IPS-NIHi7 (cell line): ENCODE measurements at regions not wholly inside any gene's neighbourhood (a gene's known extent, or its start where the extent isn't known, plus 50 kb on each side); places are given as distances from the start of the nearest gene placed in this dataset.
"Not testable (repeated sequence)": the region's sequence is repeated elsewhere in the genome, so short reads cannot be mapped to it uniquely, and the experiment has no call there.

ENCODE experiments used
- DNase-seq: peaks from one replicate; pipeline ENCODE4 v3.0.0; 2012; ENCODE audit warnings: mixed read lengths; ENCODE audit errors: extremely low spot score

- no peak for DNase-seq
Observed at GRCh38 chr11:92425127-92425526, 200.5 kb downstream of the FAT3 start.

GRCh38 chr11:92432515-92432914, 207.9 kb downstream of the FAT3 start:
- no peak for DNase-seq

- DNase-seq, result no peak
Observed at GRCh38 chr11:92436034-92436920, 211.7 kb downstream of the FAT3 start.

GRCh38 chr11:92439133-92439532, 214.5 kb downstream of the FAT3 start:
- DNase-seq, result no peak

GRCh38 chr11:92440701-92441442, 216.3 kb downstream of the FAT3 start:
- peak; percentile 33 for DNase-seq

GRCh38 chr11:92441443-92441726, 216.8 kb downstream of the FAT3 start:
- no peak for DNase-seq

GRCh38 chr11:92443199-92443598, 218.6 kb downstream of the FAT3 start:
- no peak for DNase-seq

- DNase-seq, result no peak
Observed at GRCh38 chr11:92447586-92447985, 223.0 kb downstream of the FAT3 start.

GRCh38 chr11:92449222-92449621, 224.6 kb downstream of the FAT3 start:
- no peak for DNase-seq

- DNase-seq, result no peak
Observed at GRCh38 chr11:92449780-92450179, 225.2 kb downstream of the FAT3 start.

GRCh38 chr11:92451063-92451462, 226.4 kb downstream of the FAT3 start:
- DNase-seq, result no peak

- DNase-seq, result no peak
Observed at GRCh38 chr11:92453055-92453454, 228.4 kb downstream of the FAT3 start.

- no peak for DNase-seq
Observed at GRCh38 chr11:92455210-92455790, 230.7 kb downstream of the FAT3 start.

GRCh38 chr11:92457250-92457649, 232.6 kb downstream of the FAT3 start:
- no peak for DNase-seq

- no peak for DNase-seq
Observed at GRCh38 chr11:92458486-92458885, 233.9 kb downstream of the FAT3 start.

GRCh38 chr11:92460213-92460612, 235.6 kb downstream of the FAT3 start:
- DNase-seq, result no peak

GRCh38 chr11:92461447-92461846, 236.8 kb downstream of the FAT3 start:
- no peak for DNase-seq

GRCh38 chr11:92462821-92463220, 238.2 kb downstream of the FAT3 start:
- DNase-seq, result no peak

- DNase-seq, result no peak
Observed at GRCh38 chr11:92464822-92465221, 240.2 kb downstream of the FAT3 start.

- DNase-seq, result not testable (repeated sequence)
Observed at GRCh38 chr11:92465410-92465809, 240.8 kb downstream of the FAT3 start.

- DNase-seq, result no peak
Observed at GRCh38 chr11:92473736-92474135, 249.1 kb downstream of the FAT3 start.

- DNase-seq, result no peak
Observed at GRCh38 chr11:92475316-92475715, 250.7 kb downstream of the FAT3 start.

GRCh38 chr11:92475819-92476218, 251.2 kb downstream of the FAT3 start:
- DNase-seq, result no peak
